ENCODE measurements at regions not wholly inside any gene's neighbourhood (a gene's known extent, or its start where the extent isn't known, plus 50 kb on each side); places are given as distances from the start of the nearest gene placed in this dataset.

DNA sequence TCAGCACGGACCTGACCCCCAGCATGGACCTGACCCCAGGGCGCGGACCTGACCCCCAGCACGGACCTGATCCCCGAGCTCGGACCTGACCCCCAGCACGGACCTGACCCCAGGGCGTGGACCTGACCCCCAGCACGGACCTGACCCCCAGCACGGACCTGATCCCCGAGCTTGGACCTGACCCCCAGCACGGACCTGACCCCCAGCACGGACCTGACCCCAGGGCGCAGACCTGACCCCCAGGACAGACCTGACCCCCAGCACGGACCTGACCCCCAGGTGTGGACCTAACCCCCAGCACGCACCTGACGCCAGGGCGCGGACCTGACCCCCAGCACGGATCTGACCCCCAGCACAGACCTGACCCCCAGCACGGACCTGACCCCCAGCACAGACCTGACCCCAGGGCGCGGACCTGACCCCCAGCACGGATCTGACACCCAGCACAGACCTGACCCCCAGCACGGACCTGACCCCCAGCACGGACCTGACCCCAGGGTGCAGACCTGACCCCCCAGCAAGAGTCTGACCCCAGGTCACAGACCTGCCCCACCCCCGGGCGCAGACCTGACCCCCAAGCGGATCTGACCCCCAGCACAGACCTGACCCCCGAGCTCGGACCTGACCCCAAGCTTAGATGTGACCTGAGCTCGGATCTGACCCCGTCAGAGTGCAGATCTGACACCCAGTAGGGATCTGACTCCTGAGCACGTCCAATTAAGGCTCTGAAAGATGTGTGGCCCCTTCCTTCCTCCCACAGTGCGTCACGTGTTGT is 98.7 kb downstream of the C16orf95 start:
- H3K4me3 ChIP-seq (ENCODE audit: low read depth, low read length), result no peak overlapping the region
- no peak for TF ChIP-seq CTCF (IDR thresholded peaks at IDR 0.05; ENCODE audit: insufficient read depth, low read depth, low read length, missing control alignments)
- no peak for DNase-seq (ENCODE audit: low read depth)

GRCh38 chr16:87219287-87219909 is 97.8 kb downstream of the C16orf95 start:
- no peak overlapping the region for H3K4me3 ChIP-seq (ENCODE audit: low read depth, low read length)
- no peak for TF ChIP-seq CTCF (IDR thresholded peaks at IDR 0.05; ENCODE audit: insufficient read depth, low read depth, low read length, missing control alignments)
- DNase-seq (ENCODE audit: low read depth), result no peak

DNA sequence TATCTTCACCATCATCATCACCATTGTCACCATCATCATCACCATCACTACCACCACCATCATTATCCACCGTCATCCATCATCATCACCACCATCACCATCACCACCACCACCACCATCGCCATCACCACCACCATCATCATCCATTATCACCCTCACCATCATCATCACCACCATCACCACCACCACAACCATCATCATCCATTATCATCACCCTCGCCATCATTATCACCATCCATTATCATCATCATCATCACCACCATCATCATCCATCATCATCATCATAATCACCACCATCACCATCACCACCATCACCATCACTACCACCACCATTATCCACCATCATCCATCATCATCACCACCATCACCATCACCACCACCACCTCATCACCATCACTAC is 95.6 kb downstream of the C16orf95 start:
- no peak overlapping the region for H3K4me3 ChIP-seq (ENCODE audit: low read depth, low read length)
- TF ChIP-seq CTCF (IDR thresholded peaks at IDR 0.05; ENCODE audit: insufficient read depth, low read depth, low read length, missing control alignments), result no peak
- no peak for DNase-seq (ENCODE audit: low read depth)

- TF ChIP-seq CTCF (IDR thresholded peaks at IDR 0.05; ENCODE audit: insufficient read depth, low read depth, low read length, missing control alignments), result no peak
These were observed 94.9 kb downstream of the C16orf95 start for GRCh38 chr16:87222335-87222734.

GRCh38 chr16:87223656-87224248 is 93.4 kb downstream of the C16orf95 start:
- H3K4me3 ChIP-seq (ENCODE audit: low read depth, low read length), result no peak overlapping the region
- TF ChIP-seq CTCF (IDR thresholded peaks at IDR 0.05; ENCODE audit: insufficient read depth, low read depth, low read length, missing control alignments), result no peak
- no peak for DNase-seq (ENCODE audit: low read depth)

More at GRCh38 chr16:87222335-87222734, 94.9 kb downstream of the C16orf95 start:
- no peak for DNase-seq (ENCODE audit: low read depth)
- no peak overlapping the region for H3K4me3 ChIP-seq (ENCODE audit: low read depth, low read length)

- DNase-seq (ENCODE audit: low read depth), result no peak
- no peak overlapping the region for H3K4me3 ChIP-seq (ENCODE audit: low read depth, low read length)
- TF ChIP-seq CTCF (IDR thresholded peaks at IDR 0.05; ENCODE audit: insufficient read depth, low read depth, low read length, missing control alignments), result no peak
These were observed 90.3 kb downstream of the C16orf95 start for GRCh38 chr16:87226926-87227295.

Measured in GM12865 (cell line).